ENCODE measurements at regions not wholly inside any gene's neighbourhood (a gene's known extent, or its start where the extent isn't known, plus 50 kb on each side); places are given as distances from the start of the nearest gene placed in this dataset.
"Not testable (repeated sequence)": the region's sequence is repeated elsewhere in the genome, so short reads cannot be mapped to it uniquely, and the experiment has no call there.

- DNase-seq (ENCODE audit: low spot score), result no peak
Measured at GRCh38 chr2:36163520-36164254, 191.9 kb upstream of the CRIM1 start.

GRCh38 chr2:36157093-36157492 is 198.5 kb upstream of the CRIM1 start:
- DNase-seq (ENCODE audit: low spot score), result not testable (repeated sequence)

GRCh38 chr2:36147670-36148390 is 207.7 kb upstream of the CRIM1 start:
- DNase-seq (ENCODE audit: low spot score), result no peak

- DNase-seq (ENCODE audit: low spot score), result no peak
Measured at GRCh38 chr2:36146765-36147164, 208.8 kb upstream of the CRIM1 start.

- no peak for DNase-seq (ENCODE audit: low spot score)
Measured at GRCh38 chr2:36140391-36140790, 215.2 kb upstream of the CRIM1 start.

- DNase-seq (ENCODE audit: low spot score), result no peak
Measured at GRCh38 chr2:36137612-36138011, 218.0 kb upstream of the CRIM1 start.

- no peak for DNase-seq (ENCODE audit: low spot score)
Measured at GRCh38 chr2:36134281-36134680, 221.3 kb upstream of the CRIM1 start.

GRCh38 chr2:36128359-36128758 is 227.2 kb upstream of the CRIM1 start:
- DNase-seq (ENCODE audit: low spot score), result no peak

GRCh38 chr2:36125702-36126101 is 229.9 kb upstream of the CRIM1 start:
- DNase-seq (ENCODE audit: low spot score), result no peak

GRCh38 chr2:36123995-36124394 is 231.6 kb upstream of the CRIM1 start:
- DNase-seq (ENCODE audit: low spot score), result no peak

- DNase-seq (ENCODE audit: low spot score), result no peak
Measured at GRCh38 chr2:36097022-36097421, 258.6 kb upstream of the CRIM1 start.

- not testable (repeated sequence) for DNase-seq (ENCODE audit: low spot score)
Measured at GRCh38 chr2:36091844-36092741, 263.5 kb upstream of the CRIM1 start.

GRCh38 chr2:36088716-36089328 is 266.8 kb upstream of the CRIM1 start:
- DNase-seq (ENCODE audit: low spot score), result no peak

- DNase-seq (ENCODE audit: low spot score), result no peak
Measured at GRCh38 chr2:36087344-36087743, 268.2 kb upstream of the CRIM1 start.

- no peak for DNase-seq (ENCODE audit: low spot score)
Measured at GRCh38 chr2:36079793-36080192, 275.8 kb upstream of the CRIM1 start.

GRCh38 chr2:36074008-36074407 is 281.6 kb upstream of the CRIM1 start:
- DNase-seq (ENCODE audit: low spot score), result no peak

GRCh38 chr2:36071698-36072097 is 283.9 kb upstream of the CRIM1 start:
- no peak for DNase-seq (ENCODE audit: low spot score)

GRCh38 chr2:36069074-36069473 is 286.5 kb upstream of the CRIM1 start:
- no peak for DNase-seq (ENCODE audit: low spot score)

GRCh38 chr2:36068086-36068485 is 287.5 kb upstream of the CRIM1 start:
- DNase-seq (ENCODE audit: low spot score), result no peak

- no peak for DNase-seq (ENCODE audit: low spot score)
Measured at GRCh38 chr2:36060133-36060532, 295.4 kb upstream of the CRIM1 start.

GRCh38 chr2:36059691-36060090 is 295.9 kb upstream of the CRIM1 start:
- DNase-seq (ENCODE audit: low spot score), result no peak

GRCh38 chr2:36058953-36059352 is 296.6 kb upstream of the CRIM1 start:
- DNase-seq (ENCODE audit: low spot score), result no peak

All from ecto neural progenitor cell (in vitro differentiated cells).